GM18499 (cell line): ENCODE measurements at regions not wholly inside any gene's neighbourhood (a gene's known extent, or its start where the extent isn't known, plus 50 kb on each side); places are given as distances from the start of the nearest gene placed in this dataset.
"Not testable (repeated sequence)": the region's sequence is repeated elsewhere in the genome, so short reads cannot be mapped to it uniquely, and the experiment has no call there.

ENCODE experiments used
- ATAC-seq: cut with Tn5 transposase; IDR thresholded peaks from one replicate; pipeline ENCODE4 v1.9.1; 2021; ENCODE audit warnings: moderate number of reproducible peaks; ENCODE audit not compliant: insufficient read depth, unreplicated experiment

DNA sequence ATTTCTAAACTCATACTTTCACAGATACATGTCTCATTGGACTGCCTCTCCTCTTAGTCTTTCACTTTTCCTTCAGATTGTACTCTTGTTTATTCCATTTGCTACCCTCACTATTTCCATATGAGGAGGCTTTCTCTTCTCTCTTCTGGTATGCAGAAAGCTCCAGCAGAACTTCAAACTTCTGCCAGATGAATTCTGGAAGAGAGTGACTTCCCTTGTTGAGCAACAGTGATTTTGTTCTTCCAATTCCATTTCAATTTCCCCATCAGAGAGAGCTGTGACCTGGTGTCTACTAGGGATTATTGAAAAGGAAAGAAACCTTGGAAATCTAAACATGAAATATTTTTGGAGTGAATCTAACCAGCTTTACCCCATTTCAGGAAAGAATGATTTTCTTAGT lies 523.2 kb upstream of the ZNF717 start:
- ATAC-seq = no peak

DNA sequence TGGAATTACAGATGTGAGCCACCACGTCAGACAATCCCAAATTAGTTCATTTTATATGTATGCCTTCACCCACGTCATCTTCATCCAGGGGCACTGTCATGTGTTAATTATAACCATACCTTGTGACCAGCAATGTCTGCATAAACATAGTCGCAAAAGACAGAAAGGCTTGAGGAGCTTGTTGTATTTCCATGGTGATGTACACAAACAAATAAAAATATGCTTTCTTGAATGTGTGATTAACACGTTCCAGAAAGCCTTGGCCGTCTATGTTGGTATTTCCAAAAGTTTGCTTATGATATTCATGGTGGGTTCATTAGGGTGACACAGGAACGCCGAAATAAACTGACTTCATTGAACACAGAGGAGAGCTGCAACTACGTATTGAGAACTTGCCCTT lies 524.7 kb upstream of the ZNF717 start:
- no peak for ATAC-seq

DNA sequence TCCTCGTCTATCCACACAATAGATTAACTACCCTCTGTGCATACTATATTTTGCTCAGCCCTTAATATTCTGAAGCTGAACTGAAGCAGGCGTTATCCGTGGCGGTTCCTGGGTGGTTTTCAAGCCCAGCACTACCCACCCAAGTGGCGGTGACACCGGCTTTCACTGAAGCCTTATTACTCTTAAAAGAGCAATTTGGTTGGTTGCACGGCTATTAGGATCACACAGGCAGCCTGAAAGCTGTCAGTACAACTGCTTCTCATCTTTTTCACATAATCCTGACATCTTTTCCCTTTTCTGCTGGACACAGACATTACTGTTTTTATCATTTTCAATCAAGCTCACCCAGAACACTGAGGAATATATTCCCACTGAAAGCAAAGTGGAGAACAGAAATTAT lies 525.3 kb upstream of the ZNF717 start:
- ATAC-seq = no peak

DNA sequence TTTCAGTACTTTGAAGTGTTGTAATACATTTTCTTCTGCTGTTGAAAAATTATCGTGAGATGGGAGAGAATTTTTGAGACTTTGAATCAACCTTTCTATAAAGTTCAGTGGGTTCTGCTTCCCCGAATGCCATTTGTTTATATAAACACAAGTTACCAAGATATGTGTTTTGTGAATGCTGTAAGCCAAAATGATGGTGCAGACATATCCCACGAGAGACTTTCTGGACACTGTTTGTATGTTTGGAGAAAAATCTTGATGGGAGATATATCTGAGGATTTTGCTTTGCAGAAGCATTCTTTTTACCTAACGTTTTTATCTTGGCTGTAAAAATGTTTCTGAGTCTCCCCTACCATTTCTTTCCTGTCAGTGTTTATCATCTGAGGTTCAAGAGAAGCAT lies 526.6 kb upstream of the ZNF717 start:
- no peak for ATAC-seq

DNA sequence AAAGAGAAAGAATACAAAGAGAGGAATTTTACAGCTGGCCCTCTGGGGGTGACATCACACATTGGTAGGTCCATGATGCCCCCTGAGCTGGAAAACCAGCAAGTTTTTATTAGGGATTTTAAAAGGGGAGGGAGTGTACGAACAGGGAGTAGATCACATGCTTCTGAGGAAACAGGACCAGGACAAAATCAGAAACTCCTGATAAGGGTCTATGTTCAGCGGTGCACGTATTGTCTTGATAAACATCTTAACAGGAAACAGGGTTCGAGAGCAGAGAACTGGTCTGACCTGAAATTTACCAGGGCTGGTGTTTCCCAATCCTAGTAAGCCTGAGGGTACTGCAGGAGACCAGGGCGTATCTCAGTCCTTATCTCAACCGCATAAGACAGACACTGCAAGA lies 530.6 kb upstream of the ZNF717 start:
- not testable (repeated sequence) for ATAC-seq

DNA sequence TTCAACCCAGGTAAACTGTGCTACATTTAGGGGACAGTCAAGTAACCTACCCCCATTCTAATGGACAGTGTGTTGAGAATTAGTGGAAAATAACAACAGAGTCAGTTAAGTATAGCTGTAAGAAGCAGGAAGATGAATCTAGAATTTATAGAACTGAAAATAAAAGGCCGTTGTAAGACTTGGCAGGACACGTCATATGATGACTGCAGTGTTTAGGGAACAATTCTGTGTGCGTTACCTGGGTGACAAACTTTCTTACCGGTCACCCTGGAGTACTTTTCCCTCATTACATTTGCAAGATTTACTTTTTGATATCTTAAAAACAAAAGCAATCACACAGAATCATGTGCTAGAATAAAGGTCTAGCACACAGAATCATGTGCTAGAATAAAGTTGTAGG lies 536.3 kb upstream of the ZNF717 start:
- ATAC-seq = no peak

DNA sequence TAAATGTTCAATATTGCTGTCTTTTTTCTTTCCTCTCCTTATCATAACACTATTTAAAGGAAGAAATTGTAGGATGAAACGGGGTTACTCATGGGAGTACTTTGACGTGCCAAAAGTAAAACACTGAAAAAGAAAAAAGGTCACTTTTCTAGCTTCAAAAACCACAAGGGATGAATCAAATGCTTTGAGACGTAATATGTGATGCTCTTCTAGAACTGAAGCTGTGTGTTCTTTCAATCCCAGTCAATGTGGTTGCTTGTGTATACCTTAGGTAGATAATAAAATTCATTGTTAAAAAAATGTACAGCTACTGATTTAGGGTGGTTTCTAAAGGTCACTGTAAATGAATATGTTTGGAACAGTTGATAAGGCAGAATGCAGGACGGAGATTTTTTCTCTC lies 538.8 kb upstream of the ZNF717 start:
- ATAC-seq = no peak

DNA sequence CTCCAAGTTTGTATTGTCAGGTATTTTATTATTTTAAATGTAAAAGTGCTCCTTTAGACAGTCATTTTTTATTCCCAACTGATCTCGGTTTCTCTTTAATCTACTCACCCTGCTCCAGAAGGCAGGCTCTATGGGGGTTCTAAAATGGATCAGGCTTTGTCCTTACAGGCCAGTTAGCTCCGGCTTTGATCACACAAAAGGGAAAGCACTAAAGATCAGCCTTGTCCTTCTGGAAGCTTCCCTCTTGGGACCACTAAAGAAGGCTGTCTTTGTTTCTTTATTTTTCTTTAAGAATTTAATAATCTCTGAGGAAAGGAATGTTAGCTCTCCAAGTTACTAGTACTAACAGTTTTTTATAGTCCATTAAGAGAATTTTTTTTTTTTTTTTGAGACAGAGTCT lies 560.5 kb upstream of the ZNF717 start:
- ATAC-seq = no peak

DNA sequence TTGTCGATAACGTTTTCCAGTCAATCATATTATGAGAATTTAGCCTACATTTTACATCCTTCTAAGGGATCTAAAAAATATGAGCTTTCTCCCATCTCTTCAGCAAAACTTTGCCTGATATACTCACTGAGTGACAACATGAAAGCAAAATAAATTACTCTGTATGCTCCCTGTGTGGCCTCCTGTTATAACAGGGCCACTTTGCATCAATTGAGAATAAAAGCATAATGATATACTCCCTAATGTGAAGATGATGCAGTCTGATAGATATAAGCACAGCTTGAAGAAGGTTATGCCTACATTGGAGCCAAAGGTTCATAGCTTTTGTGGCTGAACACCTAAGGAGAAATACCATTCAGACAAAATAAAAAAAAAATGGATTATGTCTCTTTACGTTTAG lies 561.3 kb upstream of the ZNF717 start:
- ATAC-seq = no peak

DNA sequence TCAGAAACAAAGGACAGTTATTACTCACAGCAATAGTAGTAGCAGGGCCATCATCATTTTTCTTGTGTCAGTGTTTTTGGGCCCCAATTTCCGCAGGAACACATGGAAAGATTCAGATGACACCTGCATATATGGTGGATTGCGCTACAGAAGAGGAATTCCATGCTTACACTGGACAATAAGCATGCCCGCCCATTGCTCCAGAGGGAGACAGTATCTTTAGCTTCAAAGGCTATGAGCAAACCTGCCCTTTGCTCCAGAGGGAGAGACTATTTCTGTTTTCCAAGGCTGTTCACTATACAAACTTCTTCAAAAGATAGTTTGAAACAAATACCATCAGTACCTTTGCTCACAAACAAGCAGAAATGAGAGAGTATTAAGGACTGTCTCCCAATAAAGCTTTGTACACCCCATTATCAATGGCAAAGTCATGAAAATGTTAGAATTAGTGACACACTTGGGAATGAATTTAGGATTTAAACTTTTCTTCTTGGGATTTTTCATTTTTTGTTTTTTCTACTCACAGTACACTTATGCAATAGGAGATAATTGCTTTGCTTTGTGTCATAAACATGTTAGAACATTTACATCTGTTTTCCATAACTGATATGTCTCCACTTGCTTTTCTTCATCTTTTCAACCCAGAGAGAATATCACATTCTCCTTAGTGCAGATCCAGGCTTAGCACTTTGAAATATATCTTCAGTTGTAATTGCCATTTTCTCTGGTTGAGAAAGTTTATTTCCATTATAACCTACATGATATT lies 564.5 kb upstream of the ZNF717 start:
- no peak for ATAC-seq

DNA sequence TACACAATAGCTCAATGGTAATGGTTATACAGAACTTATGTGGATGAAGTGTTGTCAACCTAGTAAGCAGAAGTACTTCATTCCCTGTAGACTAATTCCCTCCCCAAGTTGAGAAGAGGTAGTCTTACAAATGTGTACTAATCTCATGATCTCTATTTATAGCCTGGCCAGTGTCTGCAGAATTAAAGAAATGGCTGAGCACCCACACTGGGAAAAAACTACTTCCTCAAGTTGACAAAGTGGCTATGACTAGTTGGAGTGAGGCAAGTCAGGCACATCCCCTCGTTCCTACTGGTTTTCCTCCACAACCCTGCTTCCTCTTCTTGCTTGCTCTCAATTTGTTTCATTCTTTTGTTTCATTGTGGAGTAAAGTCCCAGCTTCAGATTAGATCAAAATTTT lies 566.7 kb upstream of the ZNF717 start:
- ATAC-seq = no peak

DNA sequence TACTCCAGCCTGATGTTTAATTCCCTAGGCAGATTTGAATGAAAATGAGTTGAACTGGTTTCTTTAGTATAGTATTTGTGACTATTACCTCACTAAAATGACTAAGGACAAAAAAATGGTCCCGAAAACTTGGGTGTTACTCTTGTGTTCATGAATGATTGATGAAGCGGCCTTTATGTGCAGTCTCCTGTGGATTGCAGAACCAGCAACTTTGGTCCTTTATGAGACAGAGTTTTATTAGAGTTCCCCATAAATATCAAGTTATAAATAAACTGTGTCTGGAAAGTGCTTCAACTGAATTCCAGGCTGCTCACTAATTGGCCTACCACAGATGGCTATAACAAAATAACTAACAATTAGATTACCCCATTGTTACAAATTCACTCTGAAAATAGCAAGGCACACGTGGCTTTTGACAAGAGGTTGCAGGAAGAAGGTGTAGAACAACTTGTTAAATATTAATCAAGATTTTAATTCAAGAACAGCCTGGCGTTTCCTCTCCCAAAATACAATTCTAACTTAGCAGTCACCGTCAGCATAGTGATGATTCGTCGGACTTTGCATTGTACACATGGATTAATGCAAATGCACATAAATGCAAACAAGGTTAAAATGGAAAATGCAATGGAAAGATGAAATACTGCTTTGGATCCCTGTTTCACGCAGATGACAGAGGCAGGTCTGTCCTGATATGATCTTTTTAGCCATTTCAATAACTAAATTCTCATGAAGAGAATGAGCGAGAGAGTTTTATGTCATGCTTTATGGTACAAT lies 567.3 kb upstream of the ZNF717 start:
- no peak for ATAC-seq

DNA sequence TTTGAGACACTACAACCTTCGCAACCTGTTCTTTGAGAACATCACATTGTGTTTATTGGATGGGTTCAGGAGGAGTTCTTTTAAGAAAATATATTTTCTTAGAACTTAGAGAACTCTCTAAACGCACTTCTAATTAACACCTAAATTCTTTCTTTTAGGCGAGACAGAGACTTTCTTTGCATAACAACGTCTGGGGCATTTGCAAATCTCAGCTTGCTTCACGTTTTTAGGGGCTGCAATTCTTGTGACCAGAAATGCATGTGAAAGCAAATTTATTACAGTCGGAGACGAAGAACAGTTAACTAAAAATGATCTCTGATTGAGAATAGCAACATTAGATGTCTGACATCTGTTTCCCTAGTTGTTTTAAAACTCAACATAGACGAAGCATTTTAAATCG lies 568.3 kb upstream of the ZNF717 start:
- no peak for ATAC-seq

DNA sequence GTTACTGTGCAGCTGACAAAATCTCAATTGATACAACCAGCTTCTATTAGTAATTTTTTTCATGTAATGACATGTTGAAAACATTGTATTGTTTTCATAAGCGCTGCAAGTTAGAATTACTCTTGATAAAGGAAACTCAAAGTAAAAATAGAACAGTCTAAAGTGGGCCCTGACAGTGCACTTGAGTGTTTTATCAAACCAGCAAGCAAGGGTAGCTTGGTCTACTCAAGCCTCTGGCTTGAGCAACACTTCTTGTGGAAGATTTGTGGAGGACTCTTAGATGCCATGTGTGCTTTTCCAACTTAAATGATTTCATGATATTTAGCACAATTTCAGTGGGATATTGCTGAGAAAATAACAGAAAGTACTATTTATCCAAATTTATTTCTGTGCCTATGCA lies 575.7 kb upstream of the ZNF717 start:
- ATAC-seq = no peak

DNA sequence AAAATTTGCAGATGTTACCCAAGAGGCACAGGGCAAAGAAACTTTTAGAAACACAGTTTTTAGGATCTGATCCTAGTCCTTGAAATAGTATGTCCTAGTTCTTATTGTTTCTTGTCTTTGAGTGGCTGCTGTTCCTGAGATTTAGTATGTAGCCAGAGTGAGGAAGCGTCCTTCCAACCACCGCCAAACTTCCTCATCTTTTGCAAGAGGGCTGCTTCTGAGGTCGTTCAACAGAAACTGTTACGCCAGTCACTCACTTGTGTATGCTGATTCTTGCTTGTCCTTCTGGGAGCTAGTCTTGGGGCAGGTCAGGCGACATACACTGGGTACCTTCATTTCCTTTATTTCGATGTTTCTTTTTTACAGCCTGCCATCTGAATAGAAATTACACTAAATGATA lies 577.3 kb upstream of the ZNF717 start:
- no peak for ATAC-seq

DNA sequence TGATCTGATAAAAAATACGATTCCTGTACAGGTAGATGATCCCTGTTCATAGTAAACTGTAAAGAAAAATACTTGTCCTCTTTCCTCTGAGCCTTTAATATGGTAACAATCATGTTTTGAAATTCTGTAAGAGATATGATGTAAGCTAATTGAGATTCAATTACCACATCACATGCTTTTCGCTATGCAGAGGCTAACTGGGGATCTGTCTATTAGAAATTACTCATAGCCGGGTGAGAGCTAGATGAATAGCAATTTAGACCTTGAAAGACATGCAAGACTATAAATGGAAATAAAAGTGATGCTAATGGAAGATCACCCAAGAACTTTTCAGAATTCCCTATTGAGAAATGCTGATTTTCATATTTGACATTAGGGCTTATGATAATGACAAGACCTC lies 579.9 kb upstream of the ZNF717 start:
- no peak for ATAC-seq

DNA sequence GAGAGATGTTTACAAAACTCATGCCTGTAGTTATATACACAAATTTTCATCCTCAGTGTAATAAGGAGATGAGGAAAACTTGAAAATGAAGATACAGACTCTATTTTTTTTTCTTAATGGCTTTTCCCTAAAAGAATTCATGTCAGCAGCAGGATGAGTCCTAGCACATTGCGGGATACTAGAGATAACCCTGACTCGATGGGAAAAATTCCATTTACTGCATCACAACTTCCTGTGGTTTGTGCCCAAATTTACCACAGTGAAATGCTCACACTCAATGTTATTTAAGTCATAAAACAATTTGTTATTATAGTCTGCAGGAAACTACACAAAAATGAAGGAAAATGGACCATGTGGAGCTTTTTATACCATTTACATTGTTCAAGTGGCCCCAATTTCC lies 581.9 kb upstream of the ZNF717 start:
- ATAC-seq = no peak

DNA sequence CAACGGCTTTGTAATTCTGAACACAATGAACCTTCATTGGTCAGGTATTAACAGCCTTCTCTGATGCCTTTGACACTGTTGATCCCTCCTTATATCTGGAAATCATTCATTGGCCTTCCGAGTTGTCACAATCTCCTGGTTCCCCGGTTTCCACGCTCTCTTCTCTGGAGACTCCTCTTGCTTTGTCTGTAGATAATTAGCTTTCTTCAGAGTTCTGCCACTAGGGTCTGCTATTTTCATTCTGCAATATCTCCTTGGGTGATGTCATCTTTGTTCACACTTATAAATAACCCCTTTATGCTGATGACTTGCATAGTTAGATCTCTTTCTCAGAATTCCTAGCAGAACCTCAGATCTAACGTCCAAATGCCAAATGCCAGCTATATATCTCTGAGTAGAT lies 583.8 kb upstream of the ZNF717 start:
- ATAC-seq = no peak

DNA sequence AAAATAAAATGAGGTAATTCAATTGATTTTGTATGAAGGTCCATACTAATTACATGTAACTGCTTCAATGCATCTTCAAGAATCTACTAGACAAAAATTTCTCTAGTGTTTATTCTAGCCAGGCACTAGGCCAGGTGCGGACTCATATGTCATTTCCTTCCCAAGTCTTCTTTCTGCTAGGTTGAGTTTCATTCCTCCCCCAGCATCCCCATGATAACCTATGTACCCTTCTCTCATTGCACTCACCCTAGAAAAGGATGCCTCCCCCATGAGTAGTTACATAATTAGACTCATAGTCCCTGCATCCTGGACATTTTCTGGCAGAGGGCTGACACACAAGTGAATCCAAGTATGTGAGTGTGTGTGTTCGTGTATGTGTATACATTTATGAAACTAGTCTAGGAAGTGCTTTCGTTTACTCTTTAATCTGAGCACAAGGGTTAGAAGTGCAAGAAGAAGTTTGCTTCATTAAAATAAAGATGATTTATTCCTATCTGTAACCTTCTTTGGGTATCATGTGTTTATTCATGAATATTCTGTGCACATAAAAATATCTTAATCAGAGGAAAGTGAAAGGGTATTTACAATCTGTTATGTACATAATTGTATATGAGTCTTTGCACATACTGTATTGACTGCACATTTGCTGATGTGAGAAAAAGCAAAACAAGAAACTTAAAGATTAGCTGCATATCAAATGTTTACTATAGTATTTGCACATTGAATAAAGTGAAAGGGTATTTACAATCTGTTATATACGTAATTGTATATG lies 585.6 kb upstream of the ZNF717 start:
- ATAC-seq = no peak

DNA sequence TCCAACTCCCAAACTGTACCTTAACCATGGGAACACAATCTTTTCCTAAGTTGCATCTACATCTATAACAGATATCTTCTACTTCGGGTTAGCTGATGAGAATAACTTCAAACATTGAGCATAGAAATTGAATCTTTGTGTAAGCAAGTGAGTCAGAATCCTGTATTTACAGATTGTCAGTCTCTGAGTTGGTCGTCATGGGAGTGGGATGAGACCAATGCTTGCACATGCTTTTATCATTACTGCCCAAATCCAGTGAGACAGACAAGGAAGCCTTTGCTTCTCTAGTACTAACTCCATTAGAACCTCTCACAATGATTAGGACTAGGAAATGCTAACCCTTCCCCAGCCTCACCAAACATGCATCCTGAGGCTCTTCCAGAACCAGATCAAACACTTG lies 587.1 kb upstream of the ZNF717 start:
- ATAC-seq = no peak

DNA sequence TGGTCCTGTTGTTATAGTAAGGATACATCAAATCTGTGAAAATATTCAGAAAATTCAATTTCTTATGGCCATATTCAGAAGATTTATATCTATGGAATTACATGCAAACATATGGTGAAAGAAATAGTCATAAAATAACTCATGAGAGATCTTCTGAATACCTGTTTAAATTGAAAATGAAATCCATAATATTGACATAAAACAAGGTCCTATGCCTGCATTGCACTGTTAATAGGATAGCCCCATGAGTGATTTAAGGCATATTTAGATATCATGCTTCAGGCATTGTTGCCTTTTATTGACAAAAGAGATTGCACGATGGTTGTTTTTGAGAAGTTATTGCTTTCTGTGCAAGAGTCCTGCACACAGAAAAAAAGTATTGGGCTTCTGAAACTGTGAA lies 591.7 kb upstream of the ZNF717 start:
- no peak for ATAC-seq
